ENCODE measurements at regions not wholly inside any gene's neighbourhood (a gene's known extent, or its start where the extent isn't known, plus 50 kb on each side); places are given as distances from the start of the nearest gene placed in this dataset.

GRCh38 chr3:99322551-99322950, 315.8 kb upstream of the COL8A1 start:
- CTCF ChIA-PET, result interaction anchor here (0.7 kb wide), 1 partner anchor 161 kb away, joined by 4 read pairs; no protein-coding TSS in a partner anchor
- TF ChIP-seq CTCF (conservative IDR thresholded peaks at IDR 0.05; ENCODE audit: low read depth), result no peak
- DNase-seq (ENCODE audit: low spot score), result no peak
- no peak overlapping the region for H3K27ac ChIP-seq
- POLR2A ChIA-PET (ENCODE audit: low non-redundant PET), result no interaction called here

- H3K27ac ChIP-seq, result no peak overlapping the region
- ChIA-PET CTCF (no interaction called here), POLR2A (ENCODE audit: low non-redundant PET) (no interaction called here)
- no peak for DNase-seq (ENCODE audit: low spot score)
- TF ChIP-seq CTCF (conservative IDR thresholded peaks at IDR 0.05; ENCODE audit: low read depth), result no peak
Measured at GRCh38 chr3:99321261-99321660, 317.1 kb upstream of the COL8A1 start.

- CTCF ChIA-PET, result no interaction called here
- no peak overlapping the region for H3K27ac ChIP-seq
- POLR2A ChIA-PET (ENCODE audit: low non-redundant PET), result no interaction called here
- TF ChIP-seq CTCF (conservative IDR thresholded peaks at IDR 0.05; ENCODE audit: low read depth), result no peak
- peak; percentile 30 for DNase-seq (ENCODE audit: low spot score)
Measured at GRCh38 chr3:99319961-99320360, 318.4 kb upstream of the COL8A1 start.

- CTCF ChIA-PET, result no interaction called here
- TF ChIP-seq CTCF (conservative IDR thresholded peaks at IDR 0.05; ENCODE audit: low read depth), result no peak
- no peak for DNase-seq (ENCODE audit: low spot score)
- POLR2A ChIA-PET (ENCODE audit: low non-redundant PET), result no interaction called here
- no peak overlapping the region for H3K27ac ChIP-seq
Measured at GRCh38 chr3:99319450-99319849, 318.9 kb upstream of the COL8A1 start.

GRCh38 chr3:99317201-99317600, 321.2 kb upstream of the COL8A1 start:
- CTCF ChIA-PET, result no interaction called here
- POLR2A ChIA-PET (ENCODE audit: low non-redundant PET), result no interaction called here
- H3K27ac ChIP-seq, result no peak overlapping the region
- no peak for TF ChIP-seq CTCF (conservative IDR thresholded peaks at IDR 0.05; ENCODE audit: low read depth)
- no peak for DNase-seq (ENCODE audit: low spot score)

GRCh38 chr3:99315896-99316295, 322.5 kb upstream of the COL8A1 start:
- ChIA-PET POLR2A (ENCODE audit: low non-redundant PET) (no interaction called here), CTCF (no interaction called here)
- DNase-seq (ENCODE audit: low spot score), result no peak
- no peak for TF ChIP-seq CTCF (conservative IDR thresholded peaks at IDR 0.05; ENCODE audit: low read depth)
- no peak overlapping the region for H3K27ac ChIP-seq

GRCh38 chr3:99313485-99313884, 324.9 kb upstream of the COL8A1 start:
- no peak for DNase-seq (ENCODE audit: low spot score)
- POLR2A ChIA-PET (ENCODE audit: low non-redundant PET), result no interaction called here
- TF ChIP-seq CTCF (conservative IDR thresholded peaks at IDR 0.05; ENCODE audit: low read depth), result no peak
- CTCF ChIA-PET, result no interaction called here
- H3K27ac ChIP-seq, result no peak overlapping the region

Measured in RWPE1 (cell line).